ENCODE measurements at regions not wholly inside any gene's neighbourhood (a gene's known extent, or its start where the extent isn't known, plus 50 kb on each side); places are given as distances from the start of the nearest gene placed in this dataset.
"Not testable (repeated sequence)": the region's sequence is repeated elsewhere in the genome, so short reads cannot be mapped to it uniquely, and the experiment has no call there.

- H4K5ac ChIP-seq (ENCODE audit: low read depth, low read length); H3K4me2 ChIP-seq (ENCODE audit: low read depth, low read length); H2AK5ac ChIP-seq (ENCODE audit: low read depth, low read length); H3K9ac ChIP-seq (ENCODE audit: low read depth, low read length); H3K27me3 ChIP-seq (ENCODE audit: control insufficient read depth, insufficient read depth, low read length); H4K8ac ChIP-seq (ENCODE audit: low read depth in 2 of 2, low read length in 2 of 2); H3K9me3 ChIP-seq (ENCODE audit: control insufficient read depth, insufficient read depth, low read length); H3K56ac ChIP-seq (ENCODE audit: extremely low read depth, insufficient read depth, low read length); H3K27ac ChIP-seq (ENCODE audit: insufficient read depth, low read length); H3K9me1 ChIP-seq (ENCODE audit: insufficient read depth, low read length); CTCF ChIA-PET; H3K4ac ChIP-seq (ENCODE audit: low read depth, low read length); H4K91ac ChIP-seq (ENCODE audit: insufficient read depth, low read depth, low read length); H3K18ac ChIP-seq (ENCODE audit: low read depth, low read length); H3K14ac ChIP-seq (replicated peaks; ENCODE audit: low read depth, low read length); BruUV-seq (replicated peaks); POLR2A ChIA-PET (ENCODE audit: unreplicated experiment); H2AK9ac ChIP-seq (replicated peaks; ENCODE audit: low read depth, low read length, poor library complexity); intact Hi-C loops (cut with micrococcal nuclease); H4K20me1 ChIP-seq (ENCODE audit: insufficient read depth, low read length); H2BK120ac ChIP-seq (ENCODE audit: low read depth, low read length); H3K79me1 ChIP-seq (ENCODE audit: low read depth in 1 of 2, low read length in 2 of 2); H2BK15ac ChIP-seq (ENCODE audit: low read depth, low read length); H3K4me1 ChIP-seq (ENCODE audit: control insufficient read depth, insufficient read depth, low read length); H3K4me3 ChIP-seq (ENCODE audit: insufficient read depth, low read depth, low read length); dilution Hi-C loops (cut with HindIII; ENCODE audit: low sequenced_read_pairs, unreplicated experiment); H2AFZ ChIP-seq (replicated peaks; ENCODE audit: low read length, poor library complexity); H3K36me3 ChIP-seq (ENCODE audit: control insufficient read depth, insufficient read depth, low read length); H3K23ac ChIP-seq (ENCODE audit: low read depth, low read length); ATAC-seq (ENCODE audit: low read depth); H2BK5ac ChIP-seq (ENCODE audit: low read depth, low read length, poor library complexity, severe bottlenecking); H2BK20ac ChIP-seq (ENCODE audit: low read depth, low read length); in situ Hi-C loops (cut with MboI; ENCODE audit: low sequenced_read_pairs); DNase-seq: not testable (repeated sequence)
- no CpG with 5 or more reads among the region's 1 CpG for WGBS, 2 experiments (ENCODE audit: extremely low coverage in 2 of 2, insufficient read length in 1 of 2)
These were observed 1350.1 kb downstream of the KHDRBS2 start for GRCh38 chr6:60935970-60936369.

GRCh38 chr6:60919652-60920051 is 1366.4 kb downstream of the KHDRBS2 start:
- H2BK15ac ChIP-seq (ENCODE audit: low read depth, low read length); H3K27ac ChIP-seq (ENCODE audit: insufficient read depth, low read length); H4K20me1 ChIP-seq (ENCODE audit: insufficient read depth, low read length); CTCF ChIA-PET; H4K91ac ChIP-seq (ENCODE audit: insufficient read depth, low read depth, low read length); H3K23ac ChIP-seq (ENCODE audit: low read depth, low read length); in situ Hi-C loops (cut with MboI; ENCODE audit: low sequenced_read_pairs); dilution Hi-C loops (cut with HindIII; ENCODE audit: low sequenced_read_pairs, unreplicated experiment); H4K5ac ChIP-seq (ENCODE audit: low read depth, low read length); H3K27me3 ChIP-seq (ENCODE audit: control insufficient read depth, insufficient read depth, low read length); H3K79me1 ChIP-seq (ENCODE audit: low read depth in 1 of 2, low read length in 2 of 2); H3K4me1 ChIP-seq (ENCODE audit: control insufficient read depth, insufficient read depth, low read length); H3K9me3 ChIP-seq (ENCODE audit: control insufficient read depth, insufficient read depth, low read length); H3K18ac ChIP-seq (ENCODE audit: low read depth, low read length); H2AFZ ChIP-seq (replicated peaks; ENCODE audit: low read length, poor library complexity); H3K14ac ChIP-seq (replicated peaks; ENCODE audit: low read depth, low read length); H3K4me3 ChIP-seq (ENCODE audit: insufficient read depth, low read depth, low read length); ATAC-seq (ENCODE audit: low read depth); H2AK9ac ChIP-seq (replicated peaks; ENCODE audit: low read depth, low read length, poor library complexity); H2AK5ac ChIP-seq (ENCODE audit: low read depth, low read length); intact Hi-C loops (cut with micrococcal nuclease); BruUV-seq (replicated peaks); H3K9me1 ChIP-seq (ENCODE audit: insufficient read depth, low read length); H3K36me3 ChIP-seq (ENCODE audit: control insufficient read depth, insufficient read depth, low read length); POLR2A ChIA-PET (ENCODE audit: unreplicated experiment); H3K56ac ChIP-seq (ENCODE audit: extremely low read depth, insufficient read depth, low read length); H2BK20ac ChIP-seq (ENCODE audit: low read depth, low read length); H3K4me2 ChIP-seq (ENCODE audit: low read depth, low read length); H3K4ac ChIP-seq (ENCODE audit: low read depth, low read length); H4K8ac ChIP-seq (ENCODE audit: low read depth in 2 of 2, low read length in 2 of 2); H3K9ac ChIP-seq (ENCODE audit: low read depth, low read length); DNase-seq; H2BK120ac ChIP-seq (ENCODE audit: low read depth, low read length); H2BK5ac ChIP-seq (ENCODE audit: low read depth, low read length, poor library complexity, severe bottlenecking): not testable (repeated sequence)
- no CpG with 5 or more reads among the region's 1 CpG for WGBS, 2 experiments (ENCODE audit: extremely low coverage in 2 of 2, insufficient read length in 1 of 2)

Data from IMR-90 (cell line).